Erythroblast (primary cell): ENCODE measurements at regions not wholly inside any gene's neighbourhood (a gene's known extent, or its start where the extent isn't known, plus 50 kb on each side); places are given as distances from the start of the nearest gene placed in this dataset.

Experiments
- GATA1 ChIP-seq: IDR thresholded peaks from 2 replicates; pipeline ENCODE4 v1.6.1; 2011; ENCODE audit warnings: low read depth, mild to moderate bottlenecking, control low read depth, low read length, moderate library complexity
- POLR2A ChIP-seq: IDR thresholded peaks from 2 replicates; pipeline ENCODE4 v1.6.1; 2011; ENCODE audit warnings: mild to moderate bottlenecking, low read length

DNA sequence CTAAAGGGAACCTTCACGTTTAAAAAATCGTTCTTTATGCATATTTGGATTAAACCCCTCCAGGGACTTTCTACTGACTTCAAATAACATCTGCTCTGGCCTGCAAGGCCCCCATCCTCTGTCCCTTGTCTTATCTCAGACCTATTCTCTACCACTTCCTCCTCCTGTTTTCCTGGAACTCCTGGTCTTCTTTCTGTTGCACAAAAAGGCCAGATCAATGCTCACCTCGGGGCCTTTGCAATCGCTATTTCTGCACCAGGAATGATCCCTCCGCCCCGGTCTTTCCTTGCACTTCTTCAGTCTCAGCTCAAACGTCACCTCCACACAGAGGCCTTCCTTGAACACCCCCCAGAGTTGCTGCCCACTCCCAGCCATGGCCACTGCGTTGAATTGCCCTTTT, 57.6 kb upstream of the BEGAIN start:
- TF ChIP-seq POLR2A (no peak), GATA1 (no peak)
